GM12874 (cell line): ENCODE measurements at regions not wholly inside any gene's neighbourhood (a gene's known extent, or its start where the extent isn't known, plus 50 kb on each side); places are given as distances from the start of the nearest gene placed in this dataset.

Experiments used
- TF ChIP-seq, protein P1 (sequence below): IDR thresholded peaks from 2 replicates; pipeline ENCODE4 v1.5.1; 2011; ENCODE audit warnings: low read depth, mild to moderate bottlenecking, control low read depth, low read length, moderate library complexity; ENCODE audit not compliant: insufficient read depth

DNA sequence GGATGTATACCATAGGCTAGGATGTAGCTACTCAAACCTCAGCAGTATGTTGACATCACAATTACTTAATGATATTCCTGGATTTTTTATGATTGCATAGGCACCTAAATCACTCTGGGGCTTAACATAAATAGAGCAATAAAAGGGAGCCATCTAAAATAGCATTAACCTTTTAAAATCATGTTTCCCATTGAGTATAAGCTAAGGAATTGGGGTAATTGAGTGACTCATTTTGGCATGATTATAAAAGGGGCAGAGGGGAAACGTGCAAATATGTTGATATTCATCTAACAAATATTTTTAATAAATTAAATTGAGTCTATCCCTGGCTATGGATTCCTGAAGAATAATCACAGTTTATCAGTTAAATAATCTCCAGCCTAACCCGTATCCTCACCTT is 74.0 kb upstream of the ADGRF1 start:
- TF ChIP-seq, protein P1, sequence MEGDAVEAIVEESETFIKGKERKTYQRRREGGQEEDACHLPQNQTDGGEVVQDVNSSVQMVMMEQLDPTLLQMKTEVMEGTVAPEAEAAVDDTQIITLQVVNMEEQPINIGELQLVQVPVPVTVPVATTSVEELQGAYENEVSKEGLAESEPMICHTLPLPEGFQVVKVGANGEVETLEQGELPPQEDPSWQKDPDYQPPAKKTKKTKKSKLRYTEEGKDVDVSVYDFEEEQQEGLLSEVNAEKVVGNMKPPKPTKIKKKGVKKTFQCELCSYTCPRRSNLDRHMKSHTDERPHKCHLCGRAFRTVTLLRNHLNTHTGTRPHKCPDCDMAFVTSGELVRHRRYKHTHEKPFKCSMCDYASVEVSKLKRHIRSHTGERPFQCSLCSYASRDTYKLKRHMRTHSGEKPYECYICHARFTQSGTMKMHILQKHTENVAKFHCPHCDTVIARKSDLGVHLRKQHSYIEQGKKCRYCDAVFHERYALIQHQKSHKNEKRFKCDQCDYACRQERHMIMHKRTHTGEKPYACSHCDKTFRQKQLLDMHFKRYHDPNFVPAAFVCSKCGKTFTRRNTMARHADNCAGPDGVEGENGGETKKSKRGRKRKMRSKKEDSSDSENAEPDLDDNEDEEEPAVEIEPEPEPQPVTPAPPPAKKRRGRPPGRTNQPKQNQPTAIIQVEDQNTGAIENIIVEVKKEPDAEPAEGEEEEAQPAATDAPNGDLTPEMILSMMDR, result no peak

DNA sequence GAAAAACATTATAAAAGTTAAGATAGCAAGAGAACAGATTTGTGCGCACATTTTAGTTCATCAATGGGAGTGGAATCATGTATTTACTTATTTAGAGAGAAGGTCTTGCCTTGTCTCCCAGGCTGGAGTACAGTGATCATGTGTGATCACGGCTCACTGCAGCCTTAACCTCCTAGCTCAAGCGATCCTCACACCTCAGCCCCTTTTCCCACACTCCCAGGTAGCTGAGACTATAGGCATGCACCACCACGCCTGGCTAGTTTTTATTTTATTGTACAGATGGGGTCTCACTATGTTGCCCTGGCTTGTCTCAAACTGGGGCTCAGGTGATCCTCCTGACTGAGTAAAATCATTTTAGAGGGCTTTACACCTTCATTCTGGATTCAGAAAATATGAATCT is 72.3 kb upstream of the ADGRF1 start:
- TF ChIP-seq, protein P1, result no peak

DNA sequence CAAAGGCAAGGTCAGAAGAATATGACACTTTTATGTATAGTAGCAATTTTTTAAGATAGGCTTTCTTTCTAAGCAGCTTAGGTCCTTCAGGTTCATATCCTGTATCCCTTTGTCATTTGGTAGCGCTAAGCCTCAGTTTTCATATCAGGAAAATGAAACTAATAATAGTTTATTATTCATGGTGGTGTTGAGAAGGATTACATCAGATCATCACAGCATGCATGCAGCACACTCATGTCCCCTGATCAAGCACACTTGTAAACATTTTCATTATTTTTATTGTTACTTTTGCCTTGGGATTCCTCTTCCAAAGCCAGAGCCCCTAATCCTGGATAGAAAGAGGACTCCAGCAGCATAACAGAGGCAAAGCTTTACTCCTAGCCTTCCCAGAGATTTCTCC is 70.2 kb upstream of the ADGRF1 start:
- TF ChIP-seq, protein P1, result no peak

DNA sequence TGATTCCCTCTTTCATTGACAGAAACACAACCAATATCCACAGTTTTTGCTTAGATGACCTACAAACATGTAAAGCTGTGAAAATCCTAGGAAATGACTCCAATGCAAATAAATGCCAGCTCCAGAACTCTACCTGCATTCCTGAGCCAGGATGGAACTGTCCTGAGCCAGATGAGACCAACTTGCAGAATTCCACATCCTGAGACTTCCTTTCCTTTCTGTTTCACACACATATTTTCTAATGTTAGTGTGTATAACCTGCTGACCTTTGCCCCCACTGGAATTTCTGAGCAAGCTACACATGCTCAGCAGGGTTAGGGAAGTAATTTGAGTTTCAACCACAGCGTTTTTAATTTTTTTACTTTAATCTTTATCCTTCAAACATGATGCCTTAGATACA is 69.6 kb upstream of the ADGRF1 start:
- TF ChIP-seq, protein P1, result no peak

DNA sequence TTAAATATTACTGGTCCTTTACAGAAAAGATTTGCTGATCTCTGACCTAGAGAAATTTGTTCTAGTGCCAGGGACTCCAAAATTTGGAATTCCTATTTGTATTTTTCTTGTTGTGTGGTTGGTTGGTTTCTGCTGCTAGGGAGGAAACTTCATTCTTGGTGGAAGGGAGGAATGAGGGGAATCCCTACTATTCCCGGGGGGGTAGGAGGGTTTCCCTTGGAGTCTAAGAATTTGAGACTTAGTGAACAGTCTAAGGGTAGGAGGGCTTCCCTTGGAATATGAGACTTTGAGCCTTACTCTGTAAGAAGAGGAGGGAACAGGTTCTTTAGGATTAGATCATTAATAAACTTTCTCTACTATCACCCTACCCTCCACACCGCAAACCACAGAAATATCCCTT is 67.1 kb upstream of the ADGRF1 start:
- TF ChIP-seq, protein P1, result no peak

DNA sequence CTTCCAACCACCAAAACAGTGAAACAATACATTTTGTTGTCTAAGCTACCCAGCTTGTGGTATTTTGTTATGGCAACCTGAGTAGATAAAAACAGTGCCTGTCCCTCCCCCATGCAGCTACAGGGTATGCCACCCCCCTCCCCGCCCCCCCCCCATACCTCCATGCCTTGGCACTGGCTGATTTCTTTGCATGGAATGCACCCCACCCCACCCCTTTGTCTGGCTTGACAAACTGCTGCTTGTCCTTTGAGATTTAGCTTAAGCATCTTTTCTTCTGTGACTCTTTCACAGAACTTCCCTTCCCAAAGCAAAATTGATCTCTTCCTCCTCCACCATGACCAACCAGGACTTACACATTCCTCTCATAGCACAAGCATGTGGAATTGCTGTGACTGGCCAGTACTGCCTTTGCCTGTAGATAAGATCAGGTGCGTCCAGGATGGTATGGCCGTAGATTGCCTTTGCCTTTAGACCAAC is 64.6 kb upstream of the ADGRF1 start:
- TF ChIP-seq, protein P1, result no peak

DNA sequence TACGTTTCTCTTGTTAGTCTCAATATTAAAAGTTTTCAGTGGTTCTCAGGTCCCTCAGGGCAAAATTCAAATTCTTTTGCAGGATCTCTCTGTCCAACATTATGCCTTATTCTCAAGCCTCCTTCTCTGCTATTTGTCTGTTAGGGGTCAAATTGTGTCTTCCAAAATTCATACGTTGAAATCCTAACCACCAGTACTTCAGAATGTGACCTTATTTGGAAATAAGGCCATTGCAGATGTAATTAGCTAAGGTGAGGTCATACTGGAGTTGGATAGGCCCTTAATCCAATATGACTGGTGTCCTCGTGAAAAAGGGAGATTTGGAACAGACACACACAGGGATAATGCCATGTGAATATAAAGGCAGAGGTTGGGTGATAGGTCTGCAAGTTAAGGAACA is 64.1 kb upstream of the ADGRF1 start:
- TF ChIP-seq, protein P1, result no peak

DNA sequence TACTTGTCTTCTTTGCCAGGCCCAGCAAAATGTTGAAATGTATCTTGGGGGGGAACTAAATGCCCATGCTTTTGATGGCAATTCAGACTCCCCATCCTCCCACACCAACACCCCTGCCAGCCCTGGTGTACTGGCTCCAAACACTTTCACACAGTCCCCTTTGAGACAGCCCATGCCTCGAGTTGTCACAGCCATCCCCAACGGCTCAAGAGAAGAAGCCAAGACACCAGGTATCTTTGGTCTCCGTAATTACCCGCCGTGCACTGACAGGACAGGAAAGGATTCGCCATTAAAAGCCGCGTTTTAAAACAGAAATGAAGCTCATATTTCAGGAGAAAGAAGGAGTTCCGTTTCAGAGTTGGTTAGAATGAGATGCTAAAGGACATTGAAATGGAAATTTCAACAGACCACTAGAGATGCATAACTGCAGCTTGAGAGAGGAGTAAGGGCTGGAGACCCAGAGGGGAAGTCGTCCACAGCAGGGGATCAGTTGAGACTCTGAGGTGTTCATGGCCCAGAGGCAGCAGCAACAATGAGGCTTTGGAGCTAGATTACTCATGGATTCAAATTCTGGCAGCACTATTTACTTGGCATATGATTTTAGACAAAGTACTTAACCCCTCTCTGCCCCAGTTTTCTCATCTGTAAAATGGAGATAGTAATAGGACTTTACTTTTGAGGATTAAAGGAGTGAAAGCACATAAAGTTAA is 63.5 kb upstream of the ADGRF1 start:
- TF ChIP-seq, protein P1, result no peak
